ENCODE measurements at regions not wholly inside any gene's neighbourhood (a gene's known extent, or its start where the extent isn't known, plus 50 kb on each side); places are given as distances from the start of the nearest gene placed in this dataset.
A peak's percentile ranks its signal among the peaks of the same experiment; 100 is the strongest.
"Not testable (repeated sequence)": the region's sequence is repeated elsewhere in the genome, so short reads cannot be mapped to it uniquely, and the experiment has no call there.

- peak overlapping the region in 2 of 4 donors; percentile 21 to 34 for H3K4me3 ChIP-seq
- intact Hi-C loops (cut with DNase I; ENCODE audit: low total_unique reads), result no loop called here
- TF ChIP-seq CTCF (IDR thresholded peaks at IDR 0.05 in 4 of 5, conservative IDR thresholded peaks at IDR 0.05 in 1 of 5), result no peak
- TF ChIP-seq POLR2A (IDR thresholded peaks at IDR 0.05), result no peak
- peaks cover 9 to 16% (median 10%) of the 10 kb centered on the region in 3 donors for H3K27me3 ChIP-seq
- DNase-seq, result no peak
- H3K27ac ChIP-seq, result no peak overlapping the region
- H3K36me3 ChIP-seq, result no peaks in the 10 kb centered on the region
- in situ Hi-C loops (cut with MboI; ENCODE audit: low sequenced_read_pairs in 4 of 4), result loop anchor here in 1 of 4 donors (25.0 kb wide), 1 partner anchor 432 kb away; no protein-coding TSS in a partner anchor
- no peak for ATAC-seq
- H3K9me3 ChIP-seq, result no peaks in the 10 kb centered on the region
- H3K4me1 ChIP-seq, result peaks cover 0 to 7% of the 10 kb centered on the region in 2 donors
Observed at GRCh38 chr3:72655131-72655551, 193.1 kb downstream of the SHQ1 start.

GRCh38 chr3:72652395-72652794, 195.8 kb downstream of the SHQ1 start:
- ATAC-seq (no peak), DNase-seq (no peak)
- intact Hi-C loops (cut with DNase I; ENCODE audit: low total_unique reads) (no loop called here), in situ Hi-C loops (cut with MboI; ENCODE audit: low sequenced_read_pairs in 4 of 4) (loop anchor here in 1 of 4 donors (25.0 kb wide), 1 partner anchor 435 kb away; no protein-coding TSS in a partner anchor)
- H3K4me3 ChIP-seq, result no peak overlapping the region
- TF ChIP-seq POLR2A (IDR thresholded peaks at IDR 0.05) (no peak), CTCF (IDR thresholded peaks at IDR 0.05 in 4 of 5, conservative IDR thresholded peaks at IDR 0.05 in 1 of 5) (no peak)
- peaks cover 0 to 7% of the 10 kb centered on the region in 2 donors for H3K4me1 ChIP-seq
- no peaks in the 10 kb centered on the region for H3K36me3 ChIP-seq
- no peak overlapping the region for H3K27ac ChIP-seq
- H3K27me3 ChIP-seq, result peaks cover 9 to 16% (median 10%) of the 10 kb centered on the region in 3 donors
- no peaks in the 10 kb centered on the region for H3K9me3 ChIP-seq

- ATAC-seq (no peak), DNase-seq (no peak)
- peaks cover 9 to 16% (median 10%) of the 10 kb centered on the region in 3 donors for H3K27me3 ChIP-seq
- no peak overlapping the region for H3K27ac ChIP-seq
- TF ChIP-seq POLR2A (IDR thresholded peaks at IDR 0.05) (no peak), CTCF (IDR thresholded peaks at IDR 0.05 in 4 of 5, conservative IDR thresholded peaks at IDR 0.05 in 1 of 5) (no peak)
- in situ Hi-C loops (cut with MboI; ENCODE audit: low sequenced_read_pairs in 4 of 4), result loop anchor here in 1 of 4 donors (25.0 kb wide), 1 partner anchor 436 kb away; no protein-coding TSS in a partner anchor
- H3K4me1 ChIP-seq, result peaks cover 0 to 7% of the 10 kb centered on the region in 2 donors
- H3K9me3 ChIP-seq, result no peaks in the 10 kb centered on the region
- intact Hi-C loops (cut with DNase I; ENCODE audit: low total_unique reads), result no loop called here
- H3K4me3 ChIP-seq, result no peak overlapping the region
- H3K36me3 ChIP-seq, result no peaks in the 10 kb centered on the region
Observed at GRCh38 chr3:72651498-72651897, 196.7 kb downstream of the SHQ1 start.

GRCh38 chr3:72646263-72646662, 202.0 kb downstream of the SHQ1 start:
- in situ Hi-C loops (cut with MboI; ENCODE audit: low sequenced_read_pairs in 4 of 4), result no loop called here
- DNase-seq (no peak), ATAC-seq (no peak)
- H3K36me3 ChIP-seq, result no peaks in the 10 kb centered on the region
- H3K9me3 ChIP-seq, result no peaks in the 10 kb centered on the region
- intact Hi-C loops (cut with DNase I; ENCODE audit: low total_unique reads), result no loop called here
- H3K4me1 ChIP-seq, result no peaks in the 10 kb centered on the region
- no peak for TF ChIP-seq CTCF (IDR thresholded peaks at IDR 0.05 in 4 of 5, conservative IDR thresholded peaks at IDR 0.05 in 1 of 5)
- no peaks in the 10 kb centered on the region for H3K27me3 ChIP-seq
- no peak overlapping the region for H3K4me3 ChIP-seq
- no peak overlapping the region for H3K27ac ChIP-seq

- in situ Hi-C loops (cut with MboI; ENCODE audit: low sequenced_read_pairs in 4 of 4); H3K36me3 ChIP-seq; H3K27ac ChIP-seq; H3K4me3 ChIP-seq; H3K27me3 ChIP-seq; DNase-seq; H3K9me3 ChIP-seq; intact Hi-C loops (cut with DNase I; ENCODE audit: low total_unique reads); H3K4me1 ChIP-seq; ATAC-seq: not testable (repeated sequence)
Observed at GRCh38 chr3:72643635-72644034, 204.6 kb downstream of the SHQ1 start.

All from gastrocnemius medialis (tissue), 4 donors.